GM21717 (cell line): ENCODE measurements at regions not wholly inside any gene's neighbourhood (a gene's known extent, or its start where the extent isn't known, plus 50 kb on each side); places are given as distances from the start of the nearest gene placed in this dataset.
"Not testable (repeated sequence)": the region's sequence is repeated elsewhere in the genome, so short reads cannot be mapped to it uniquely, and the experiment has no call there.

Experiments used
- ATAC-seq: cut with Tn5 transposase; IDR thresholded peaks from one replicate; pipeline ENCODE4 v1.9.1; 2021; ENCODE audit warnings: mild to moderate bottlenecking, moderate library complexity; ENCODE audit not compliant: unreplicated experiment

DNA sequence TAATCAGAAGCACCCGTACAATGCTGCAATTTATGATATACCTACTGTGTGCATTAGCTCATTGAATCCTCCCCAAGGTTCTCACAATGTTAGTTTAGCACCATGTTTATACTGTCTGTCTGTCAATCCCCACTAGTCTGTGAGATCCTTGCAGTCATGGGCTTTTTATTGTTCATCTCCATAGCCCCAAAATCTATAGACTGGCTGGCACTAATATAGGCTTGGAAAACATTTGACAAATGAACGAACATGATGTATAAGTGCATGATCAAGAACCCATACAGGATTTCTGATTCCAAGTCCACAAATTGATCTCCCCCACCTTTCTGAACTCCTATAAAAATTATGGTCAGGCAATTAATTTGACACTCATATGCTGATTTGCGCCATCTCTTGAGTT, 290.0 kb downstream of the OMA1 start:
- ATAC-seq, result no peak

- no peak for ATAC-seq
These were observed 290.5 kb downstream of the OMA1 start for GRCh38 chr1:58256041-58256440.

DNA sequence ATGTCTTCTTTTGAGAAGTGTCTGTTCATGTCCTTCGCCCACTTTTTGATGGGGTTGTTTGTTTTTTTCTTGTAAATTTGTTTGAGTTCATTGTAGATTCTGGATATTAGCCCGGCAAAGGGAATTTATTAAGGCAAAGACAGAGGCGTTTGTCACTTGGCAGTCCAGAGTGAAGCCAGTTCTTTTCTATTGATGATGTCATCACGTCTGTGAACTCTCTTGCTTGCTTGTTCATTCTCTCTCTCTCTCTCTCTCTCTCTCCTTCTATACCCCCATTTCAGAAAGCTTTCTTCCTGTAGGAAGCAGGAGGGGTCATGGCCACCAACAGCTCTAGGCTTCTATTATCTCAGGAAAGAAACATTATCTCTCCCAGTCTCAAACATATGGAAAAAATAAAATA, 291.3 kb downstream of the OMA1 start:
- no peak for ATAC-seq

DNA sequence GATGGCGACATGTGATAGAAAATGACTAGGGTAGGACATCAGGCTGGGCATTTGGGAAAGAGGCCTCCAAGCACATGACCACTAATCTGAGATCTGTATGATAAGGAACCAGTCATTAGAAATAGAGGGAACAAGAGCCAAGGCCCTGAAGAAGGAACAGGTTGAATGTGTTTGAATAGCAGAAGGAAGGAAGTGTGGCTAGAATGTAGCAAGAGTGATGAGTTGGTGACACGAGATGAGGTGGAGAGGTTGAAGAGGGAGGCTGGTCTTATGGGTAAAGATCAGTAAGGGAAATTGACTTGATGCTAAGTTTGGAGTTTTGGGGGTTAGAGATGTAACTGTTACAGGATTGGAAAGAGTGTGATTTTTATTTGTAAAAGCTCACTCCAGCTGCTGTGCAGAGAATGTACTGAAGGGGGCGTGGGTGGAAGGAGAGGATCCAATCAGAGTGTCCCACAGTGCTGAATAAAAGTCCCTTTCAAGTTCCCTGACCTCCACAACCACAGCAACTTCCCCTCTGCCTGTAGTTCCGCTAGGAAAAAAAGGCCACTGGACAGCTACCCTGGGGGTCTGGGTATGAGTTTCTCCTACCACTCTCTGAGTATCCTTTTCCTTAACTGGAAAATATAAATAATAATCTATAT, 295.0 kb downstream of the OMA1 start:
- ATAC-seq, result no peak

DNA sequence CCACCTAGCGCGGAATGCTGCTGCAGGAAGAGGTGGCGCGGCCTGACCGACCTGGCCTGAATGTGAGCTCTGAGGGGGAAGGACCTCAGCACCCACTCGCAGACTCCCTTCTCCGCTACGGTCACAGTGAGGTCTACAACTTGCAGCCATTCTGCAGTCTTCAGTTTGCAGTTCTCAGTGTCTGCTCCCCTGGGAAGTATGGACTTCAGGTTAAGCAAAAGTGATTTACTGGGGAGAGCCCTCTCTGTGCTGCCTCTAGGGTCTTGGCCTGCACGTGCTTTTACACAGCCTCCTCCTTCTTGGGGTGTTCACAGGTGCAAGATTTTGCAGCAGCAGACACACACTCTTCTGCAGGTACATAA, 296.0 kb downstream of the OMA1 start:
- ATAC-seq, result no peak

- ATAC-seq, result no peak
These were observed 296.6 kb downstream of the OMA1 start for GRCh38 chr1:58249737-58250586.

GRCh38 chr1:58249388-58249736, 297.2 kb downstream of the OMA1 start:
- ATAC-seq, result no peak

GRCh38 chr1:58248791-58249190, 297.7 kb downstream of the OMA1 start:
- ATAC-seq, result no peak

GRCh38 chr1:58248072-58248471, 298.5 kb downstream of the OMA1 start:
- ATAC-seq, result no peak

DNA sequence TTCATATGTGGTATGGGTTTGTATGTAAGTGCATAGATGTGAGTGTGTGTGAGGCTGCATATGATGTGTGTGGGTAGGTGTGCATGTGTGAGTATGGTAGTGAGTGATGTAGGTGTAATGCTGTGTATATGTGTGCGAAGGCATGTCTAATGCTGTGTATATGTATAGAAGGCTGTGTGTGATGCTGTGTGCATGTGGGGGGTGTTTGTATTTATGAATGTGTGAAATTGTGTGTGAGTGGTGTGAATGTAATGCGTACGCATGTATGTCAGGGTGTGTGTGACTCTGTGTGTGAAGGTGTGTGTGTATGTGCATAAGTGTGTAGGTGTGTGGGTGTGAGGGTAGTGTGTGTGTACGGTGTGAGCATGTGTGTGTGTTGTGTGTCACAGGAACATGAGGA, 300.0 kb downstream of the OMA1 start:
- ATAC-seq, result no peak

- ATAC-seq, result no peak
These were observed 301.7 kb downstream of the OMA1 start for GRCh38 chr1:58244872-58245271.

DNA sequence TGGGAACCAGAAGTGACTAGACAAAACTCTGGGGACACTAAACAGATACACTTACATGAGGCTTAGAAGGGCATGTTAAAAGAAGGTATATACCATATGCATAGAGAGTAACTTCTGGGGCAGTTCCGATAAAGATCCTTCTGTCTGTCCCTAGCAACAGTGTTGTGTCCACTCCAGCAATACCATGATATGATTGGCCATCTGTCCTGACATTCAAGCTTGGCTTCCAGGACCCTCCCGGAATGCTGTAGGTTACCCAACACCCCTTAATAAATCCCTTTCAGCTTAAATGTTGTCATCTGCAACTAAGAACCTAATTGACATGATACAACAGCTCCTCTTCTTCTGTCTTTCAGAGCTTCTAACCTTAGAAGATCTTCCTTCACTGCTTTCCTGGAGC, 307.7 kb downstream of the OMA1 start:
- ATAC-seq, result no peak

DNA sequence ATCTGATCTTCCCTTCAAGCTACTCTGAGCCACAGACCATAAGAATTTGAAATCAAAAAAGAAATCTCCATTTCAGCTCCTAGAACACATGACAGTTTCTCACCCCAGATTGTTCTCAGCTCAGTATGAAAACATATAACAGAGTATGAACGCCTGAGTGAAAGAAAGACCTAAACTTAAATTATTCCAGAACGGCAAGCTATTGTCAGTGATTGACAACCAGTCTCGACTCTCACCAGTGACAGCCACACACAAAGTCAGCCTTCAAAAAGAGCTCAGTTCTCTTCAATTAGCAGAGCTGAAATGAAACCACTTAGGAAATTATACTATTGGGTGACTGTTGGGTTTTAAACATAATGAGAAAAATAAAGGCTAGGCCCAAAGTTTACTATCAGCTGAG, 312.8 kb downstream of the OMA1 start:
- ATAC-seq, result no peak

GRCh38 chr1:58231204-58231603, 315.3 kb downstream of the OMA1 start:
- peak; percentile 56 for ATAC-seq

DNA sequence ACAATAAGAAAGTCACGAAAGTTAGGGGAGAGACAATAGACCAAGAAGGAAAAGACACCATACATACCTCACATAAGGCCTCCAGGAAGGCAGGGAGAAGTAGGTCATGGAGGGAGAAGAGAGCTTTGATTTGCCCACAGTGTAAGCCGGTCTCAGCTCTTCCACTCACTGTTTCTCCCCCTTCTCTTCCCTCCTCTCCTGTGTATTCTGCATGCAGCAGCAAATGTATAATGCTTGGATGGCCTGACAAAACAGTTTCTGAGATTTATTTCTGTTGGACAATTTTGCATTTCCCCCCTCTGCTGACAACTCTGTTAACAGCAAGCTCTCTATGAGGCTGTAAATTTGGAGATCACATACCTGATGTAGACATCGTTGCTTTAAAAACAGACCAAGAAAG, 318.9 kb downstream of the OMA1 start:
- ATAC-seq, result no peak

- ATAC-seq, result no peak
These were observed 323.0 kb downstream of the OMA1 start for GRCh38 chr1:58223522-58223921.

- no peak for ATAC-seq
These were observed 325.6 kb downstream of the OMA1 start for GRCh38 chr1:58220836-58221472.

DNA sequence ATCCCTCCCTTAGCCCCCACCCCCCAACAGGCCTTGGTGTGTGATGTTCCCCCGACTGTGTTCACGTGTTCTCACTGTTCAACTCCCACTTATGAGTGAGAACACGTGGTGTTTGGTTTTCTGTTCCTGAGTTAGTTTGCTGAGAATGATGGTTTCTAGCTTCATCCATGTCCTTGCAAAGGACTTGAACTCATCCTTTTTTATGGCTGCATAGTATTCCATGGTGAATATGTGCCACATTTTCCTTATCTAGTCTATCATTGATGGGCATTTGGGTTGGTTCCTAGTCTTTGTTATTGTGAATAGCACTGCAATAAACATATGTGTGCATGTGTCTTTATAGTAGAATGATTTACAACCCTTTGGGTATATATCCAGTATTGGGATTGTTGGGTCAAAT, 330.4 kb downstream of the OMA1 start:
- ATAC-seq, result not testable (repeated sequence)

GRCh38 chr1:58214674-58215073, 331.9 kb downstream of the OMA1 start:
- no peak for ATAC-seq

- ATAC-seq, result no peak
These were observed 334.7 kb downstream of the OMA1 start for GRCh38 chr1:58211869-58212268.

DNA sequence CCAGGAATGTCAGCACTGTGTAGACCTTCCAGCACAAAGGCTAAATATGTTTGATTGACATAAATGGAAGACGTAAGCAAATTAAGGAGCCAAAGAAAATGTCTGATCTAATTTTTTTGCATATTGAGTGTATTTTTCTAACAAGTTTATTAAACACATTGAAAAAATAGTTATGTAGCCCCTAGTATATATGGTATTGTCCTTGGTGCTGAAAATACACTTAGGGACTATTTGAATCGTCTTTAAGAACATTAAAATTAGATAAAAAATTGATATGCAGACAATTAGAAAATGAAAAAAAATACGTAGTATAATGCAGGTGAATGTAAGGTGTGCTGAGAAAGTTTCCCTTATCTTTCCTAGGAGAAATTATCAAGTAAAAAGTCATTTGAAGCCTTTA, 337.0 kb downstream of the OMA1 start:
- ATAC-seq, result no peak

- no peak for ATAC-seq
These were observed 339.8 kb downstream of the OMA1 start for GRCh38 chr1:58206749-58207148.
